ENCODE measurements at regions not wholly inside any gene's neighbourhood (a gene's known extent, or its start where the extent isn't known, plus 50 kb on each side); places are given as distances from the start of the nearest gene placed in this dataset.
A peak's percentile ranks its signal among the peaks of the same experiment; 100 is the strongest.

DNA sequence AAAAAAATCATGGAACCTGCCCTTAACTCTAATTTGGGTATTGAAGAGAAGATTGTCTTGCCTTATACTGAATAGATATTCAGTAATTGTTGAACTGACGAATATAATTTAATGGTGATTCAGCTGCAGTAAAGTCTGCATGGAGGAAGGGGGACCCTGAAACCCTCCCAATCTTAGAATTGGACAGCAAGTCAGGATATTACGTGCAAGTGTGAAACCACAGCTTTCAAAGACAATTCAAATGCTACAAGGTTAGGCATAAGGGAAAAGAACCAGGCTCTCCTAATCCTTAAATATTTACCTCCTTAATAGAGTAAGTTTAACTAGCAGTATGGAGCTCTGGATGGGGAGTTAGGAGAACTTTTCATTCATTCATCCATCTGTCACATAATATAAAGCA lies 226.9 kb upstream of the TNP1 start:
- no peak for DNase-seq (ENCODE audit: low spot score)

DNA sequence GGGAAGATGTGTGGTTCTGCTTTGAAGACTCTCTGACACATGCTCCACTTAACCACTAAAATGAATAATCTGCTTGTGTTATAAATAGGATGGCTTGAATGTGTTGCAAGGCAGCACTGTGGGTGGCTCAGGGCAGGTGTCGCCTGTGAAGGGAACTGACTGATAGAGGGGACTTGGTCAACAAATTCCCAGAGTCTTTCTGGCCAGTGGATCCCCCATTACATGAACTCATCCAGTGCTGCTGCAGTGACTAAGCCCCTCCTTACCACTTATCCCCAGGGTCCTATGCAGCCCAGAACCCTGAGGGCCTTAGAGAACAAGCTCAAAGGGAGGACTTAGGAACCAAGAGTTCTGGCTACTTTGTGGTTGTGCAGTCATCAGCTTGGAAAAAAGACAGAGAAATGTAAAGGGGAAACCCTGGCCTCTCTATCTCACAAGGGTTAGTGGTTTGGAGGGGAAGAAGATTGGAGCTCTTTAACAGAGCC lies 226.2 kb upstream of the TNP1 start:
- DNase-seq (ENCODE audit: low spot score): peak; percentile 39

GRCh38 chr2:217085543-217085942 lies 225.7 kb upstream of the TNP1 start:
- peak; percentile 43 for DNase-seq (ENCODE audit: low spot score)

DNA sequence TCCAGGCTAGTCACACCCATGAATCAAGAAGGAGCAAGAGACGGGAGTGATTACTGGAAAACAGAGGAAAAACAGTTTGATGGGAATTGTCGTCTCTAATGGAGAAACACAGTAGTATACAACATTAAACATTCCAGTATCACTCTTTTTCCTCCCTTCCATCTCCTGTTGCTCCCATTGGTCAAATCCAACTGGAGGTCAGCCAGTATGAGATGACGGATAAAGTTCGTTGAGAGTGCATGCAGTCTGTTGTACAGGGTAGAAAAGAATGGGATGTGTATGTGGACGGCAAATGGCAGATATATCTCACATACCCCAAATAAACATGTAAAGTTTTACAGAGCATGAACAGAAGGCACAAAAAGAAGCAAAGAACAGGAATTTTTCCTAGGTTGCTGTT lies 221.9 kb upstream of the TNP1 start:
- no peak for DNase-seq (ENCODE audit: low spot score)

- no peak for DNase-seq (ENCODE audit: low spot score)
Observed at GRCh38 chr2:217079165-217079564, 219.3 kb upstream of the TNP1 start.

DNA sequence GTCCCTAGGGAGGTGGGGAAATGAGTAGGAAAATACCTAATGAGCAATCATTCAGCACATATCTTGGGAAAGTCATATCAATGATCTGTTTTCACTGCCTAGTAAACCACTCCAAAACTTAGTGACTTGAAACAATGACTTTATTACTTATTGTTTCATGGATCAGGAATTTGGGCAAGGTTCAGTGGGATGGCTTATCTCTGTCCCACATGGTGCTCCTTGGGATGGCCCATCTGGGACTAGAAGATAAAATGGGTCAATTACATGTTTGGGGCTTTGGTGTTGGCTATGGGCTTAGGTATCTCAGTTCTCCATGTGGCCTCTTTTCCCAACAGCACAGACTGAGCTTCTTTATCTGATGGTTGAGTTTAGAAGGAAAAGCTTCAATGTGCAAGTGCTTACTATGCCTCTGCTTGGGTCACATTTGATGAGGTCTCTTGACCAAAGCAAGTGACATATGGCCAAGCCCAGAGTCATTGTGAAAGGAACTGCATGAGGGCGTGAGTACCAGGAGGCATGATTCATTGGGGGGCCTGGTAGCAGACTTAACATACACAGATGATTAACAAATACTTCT lies 218.1 kb upstream of the TNP1 start:
- DNase-seq (ENCODE audit: low spot score): no peak

DNA sequence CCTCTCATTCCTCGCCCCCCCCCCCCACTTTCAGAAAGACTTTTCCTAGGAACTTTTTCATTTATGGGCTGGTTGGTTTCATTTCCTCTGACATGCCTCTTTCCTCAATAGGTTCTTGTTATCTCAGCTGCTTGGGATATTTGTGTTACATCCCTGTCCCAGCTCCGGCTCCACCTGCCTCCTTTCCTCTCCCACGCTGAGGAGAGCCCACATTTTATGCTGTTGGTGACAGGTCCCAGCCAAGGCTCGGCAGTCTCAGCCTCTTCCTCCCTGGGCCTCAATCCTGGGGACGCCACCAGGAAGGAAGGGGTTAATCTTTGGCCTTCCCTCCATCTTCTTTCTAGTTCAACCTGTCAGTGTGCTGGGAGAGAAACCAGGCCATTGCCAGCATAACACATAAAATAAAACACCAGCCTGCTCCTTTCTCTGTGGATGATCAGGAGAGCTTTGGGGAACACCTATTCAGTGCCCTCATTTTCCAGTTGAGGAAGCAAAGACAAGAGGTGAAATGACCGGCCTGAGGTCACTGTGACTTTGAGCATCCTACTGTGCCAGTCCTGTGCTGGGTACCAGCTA lies 216.9 kb upstream of the TNP1 start:
- no peak for DNase-seq (ENCODE audit: low spot score)

DNA sequence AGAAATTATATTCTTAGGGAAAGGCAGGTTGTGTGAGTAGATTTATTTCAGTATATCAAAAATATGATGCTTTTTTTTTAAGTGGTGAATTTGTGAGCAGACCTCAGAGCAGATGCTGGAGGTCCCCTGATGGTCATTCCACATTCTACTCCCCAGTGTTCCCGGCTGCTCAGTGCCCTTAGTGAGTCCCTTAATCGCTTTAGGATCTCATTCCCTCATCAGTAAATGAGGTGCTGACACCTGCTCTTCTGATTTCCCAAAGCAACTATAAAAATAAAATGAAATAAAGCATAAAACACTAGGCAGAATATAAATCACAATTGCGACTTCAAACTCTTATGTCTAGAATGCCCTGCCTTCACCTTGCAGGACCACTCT lies 216.2 kb upstream of the TNP1 start:
- no peak for DNase-seq (ENCODE audit: low spot score)

DNA sequence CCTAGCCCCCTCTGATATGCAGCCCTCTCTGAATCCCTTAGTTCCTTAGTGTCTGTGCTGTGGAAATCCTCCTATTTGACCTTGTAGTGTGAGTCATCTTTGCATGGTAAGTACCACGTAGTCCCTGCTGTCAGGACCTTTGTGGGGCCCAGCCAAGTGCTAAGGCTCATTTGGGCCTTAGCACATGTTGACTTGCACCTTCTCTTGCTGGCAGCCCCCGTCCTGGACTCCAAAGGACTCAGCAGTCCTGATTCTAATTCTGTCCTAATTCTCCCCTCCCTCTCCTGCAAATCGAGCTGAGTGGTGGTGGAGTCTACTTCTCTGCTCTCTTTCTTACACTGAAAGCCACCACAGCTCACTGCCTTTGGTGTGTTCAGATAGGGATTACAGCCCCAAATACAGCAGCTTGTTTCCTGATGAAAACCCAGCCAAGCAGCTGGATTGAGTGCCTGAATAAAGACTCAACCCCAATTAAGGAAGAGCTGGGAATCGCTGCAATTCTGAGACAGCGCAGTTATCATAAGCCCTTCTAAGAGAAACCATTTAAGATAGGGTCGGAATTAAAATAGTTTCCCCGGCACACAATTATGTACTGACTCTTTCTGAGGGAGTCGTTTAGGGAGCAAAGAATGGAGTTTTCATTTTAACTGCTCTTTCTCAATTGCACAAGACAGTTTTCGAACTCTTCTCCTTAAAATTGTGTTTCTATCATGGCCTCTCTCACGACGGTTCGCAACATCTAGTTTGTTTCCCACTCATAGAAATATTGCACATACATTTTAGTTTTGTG lies 215.6 kb upstream of the TNP1 start:
- DNase-seq (ENCODE audit: low spot score): no peak

DNA sequence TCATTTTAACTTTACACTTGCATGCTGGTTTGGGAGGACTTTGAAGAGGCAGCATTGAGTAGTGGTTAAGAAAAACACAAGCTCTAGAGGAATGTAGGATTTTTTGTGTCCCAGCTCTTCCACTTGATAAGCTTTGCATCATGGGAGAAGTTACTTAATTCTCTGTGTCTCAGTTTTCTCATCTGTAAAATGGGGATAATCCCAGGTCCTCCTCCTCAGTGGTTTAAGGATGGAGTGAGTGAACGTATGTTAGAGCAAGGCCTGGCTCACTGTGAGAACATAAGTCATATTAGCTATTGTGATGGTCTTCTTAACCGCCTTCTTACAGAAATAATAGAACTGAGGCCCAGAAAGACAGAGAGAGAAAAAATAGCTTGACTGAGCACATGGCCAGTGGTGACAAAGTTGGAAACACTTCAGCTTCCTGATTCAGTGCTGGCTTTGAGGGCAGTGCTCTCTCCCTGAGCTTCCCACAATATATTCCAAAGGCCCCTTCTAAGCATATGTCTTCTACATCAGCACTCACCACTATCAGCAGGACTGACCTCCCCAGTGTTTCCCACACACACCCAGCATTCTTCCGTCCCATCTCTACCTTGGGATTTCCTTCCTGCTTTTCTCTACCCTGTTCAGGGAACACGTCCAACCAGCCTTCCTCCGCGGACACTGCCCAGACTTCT lies 214.9 kb upstream of the TNP1 start:
- DNase-seq (ENCODE audit: low spot score): no peak

GRCh38 chr2:217071416-217071815 lies 211.6 kb upstream of the TNP1 start:
- DNase-seq (ENCODE audit: low spot score): no peak

GRCh38 chr2:217070611-217071010 lies 210.7 kb upstream of the TNP1 start:
- no peak for DNase-seq (ENCODE audit: low spot score)

- no peak for DNase-seq (ENCODE audit: low spot score)
Observed at GRCh38 chr2:217070043-217070430, 210.2 kb upstream of the TNP1 start.

DNA sequence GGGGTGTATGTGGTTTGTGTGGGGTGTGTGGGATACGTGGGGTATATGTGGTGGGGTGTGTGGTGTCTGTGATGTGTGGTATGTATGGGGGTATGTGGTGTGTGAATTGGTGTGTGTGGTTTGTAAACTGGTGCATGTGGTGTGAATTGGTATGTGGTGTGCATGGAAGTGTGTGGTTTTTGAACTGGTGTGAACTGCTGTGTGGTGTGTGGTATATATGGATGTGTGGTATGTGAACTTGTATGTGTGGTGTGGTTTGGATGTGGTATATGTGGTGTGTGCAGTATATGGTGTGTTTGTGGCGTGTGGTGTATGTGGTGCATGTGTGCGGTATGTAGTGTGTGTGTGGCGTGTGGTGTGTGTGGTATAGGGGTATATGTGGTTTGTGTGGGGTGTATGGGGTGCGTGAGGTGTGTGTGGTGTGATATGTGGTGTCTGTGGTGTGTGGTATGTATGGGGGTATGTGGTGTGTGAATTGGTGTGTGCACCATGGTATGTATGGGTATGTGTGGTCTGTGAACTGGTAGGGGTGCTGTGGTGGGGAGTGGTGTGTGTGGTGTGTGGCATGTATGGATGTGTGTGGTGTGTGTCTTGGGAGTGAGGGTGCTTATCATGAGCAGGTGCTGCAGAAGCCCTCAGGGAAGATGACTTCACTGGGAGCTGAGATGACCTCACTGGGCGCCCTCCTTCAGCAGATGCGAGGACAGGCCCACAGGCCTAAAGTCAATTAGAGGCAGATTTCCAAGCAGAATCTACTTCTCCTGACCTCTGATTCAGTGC lies 209.6 kb upstream of the TNP1 start:
- no peak for DNase-seq (ENCODE audit: low spot score)

- DNase-seq (ENCODE audit: low spot score): no peak
Observed at GRCh38 chr2:217068677-217069250, 208.9 kb upstream of the TNP1 start.

GRCh38 chr2:217067787-217068186 lies 207.9 kb upstream of the TNP1 start:
- no peak for DNase-seq (ENCODE audit: low spot score)

DNA sequence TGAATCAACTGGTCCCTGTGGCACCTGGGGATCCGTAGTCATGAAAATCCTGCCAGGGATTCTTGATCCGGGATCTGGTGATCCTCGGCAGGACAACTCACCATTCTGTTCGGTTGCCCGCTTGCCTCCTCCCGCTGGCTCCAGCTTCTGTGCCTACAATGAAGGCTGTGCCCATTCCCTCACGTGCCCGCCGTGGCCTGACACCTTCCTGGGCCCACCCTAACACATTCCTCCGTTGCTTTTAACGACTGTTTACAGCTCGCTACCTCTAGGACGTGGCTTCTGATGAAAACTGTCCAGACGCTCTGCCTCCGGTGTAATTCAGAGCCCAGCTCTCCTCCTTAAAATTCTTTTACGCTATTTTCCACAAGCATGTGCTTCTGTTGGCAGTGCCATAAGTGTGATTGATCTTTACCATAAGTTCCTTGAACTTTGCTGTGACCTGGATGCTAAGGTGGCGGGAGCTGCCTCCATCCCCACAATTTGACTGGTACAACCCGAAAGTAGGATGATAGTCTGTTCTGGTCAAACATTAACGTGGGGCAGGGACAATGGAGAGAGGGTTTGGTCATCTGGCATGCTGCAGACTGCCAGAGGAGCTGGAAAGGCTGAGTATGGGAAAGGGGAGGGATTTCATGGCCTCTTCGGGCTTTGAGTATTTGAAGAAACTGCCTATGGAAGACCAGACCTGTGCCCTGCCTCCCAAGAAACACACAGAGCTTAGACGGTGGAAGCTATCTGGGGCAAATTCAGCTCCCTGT lies 206.8 kb upstream of the TNP1 start:
- DNase-seq (ENCODE audit: low spot score): no peak

DNA sequence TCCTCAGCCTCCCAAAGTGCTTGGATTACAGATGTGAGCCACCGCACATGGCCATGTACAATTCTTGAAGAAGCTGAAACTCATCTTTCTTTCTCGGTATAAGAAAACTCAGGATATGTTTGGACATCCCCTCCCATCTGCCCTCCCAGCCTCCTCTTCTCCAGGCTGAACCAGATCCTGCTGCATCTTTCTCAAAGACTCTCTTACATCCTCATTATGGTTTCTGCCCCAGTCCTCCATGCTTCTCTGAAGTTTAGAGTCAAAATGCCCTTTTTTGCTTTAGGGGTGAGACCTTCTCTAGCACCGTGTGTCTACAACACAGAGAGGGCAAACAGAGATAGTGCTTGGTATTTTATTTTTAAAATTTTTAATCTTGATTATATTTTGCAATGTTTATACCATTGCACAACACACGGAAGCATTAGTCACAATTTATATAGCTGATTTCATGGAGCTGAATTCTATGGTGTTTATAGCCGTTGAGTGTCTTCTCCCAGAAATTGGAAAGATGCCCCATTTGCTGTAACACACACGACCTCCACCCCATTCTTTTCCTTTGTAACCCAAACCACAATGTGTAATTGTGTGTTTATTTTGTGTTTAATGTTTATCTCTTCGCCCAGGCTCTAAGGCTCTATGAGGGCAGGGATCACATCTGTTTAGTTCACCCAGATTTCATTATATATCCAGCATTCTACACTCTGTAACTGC lies 206.0 kb upstream of the TNP1 start:
- peak; percentile 54 for DNase-seq (ENCODE audit: low spot score)

DNA sequence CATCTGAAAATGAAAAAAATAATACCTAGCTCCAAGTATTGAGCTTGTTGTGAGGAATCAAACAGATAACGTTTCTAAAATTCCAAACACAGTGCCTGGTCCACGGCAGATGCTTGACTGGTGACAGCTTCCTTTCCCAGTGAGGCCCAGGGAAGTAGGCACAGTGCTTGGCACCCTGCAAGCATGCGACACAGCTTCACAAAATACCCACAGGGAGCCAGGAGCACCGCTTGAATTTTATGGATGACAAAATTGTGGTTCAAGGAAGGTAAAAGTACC lies 205.1 kb upstream of the TNP1 start:
- DNase-seq (ENCODE audit: low spot score): no peak

DNA sequence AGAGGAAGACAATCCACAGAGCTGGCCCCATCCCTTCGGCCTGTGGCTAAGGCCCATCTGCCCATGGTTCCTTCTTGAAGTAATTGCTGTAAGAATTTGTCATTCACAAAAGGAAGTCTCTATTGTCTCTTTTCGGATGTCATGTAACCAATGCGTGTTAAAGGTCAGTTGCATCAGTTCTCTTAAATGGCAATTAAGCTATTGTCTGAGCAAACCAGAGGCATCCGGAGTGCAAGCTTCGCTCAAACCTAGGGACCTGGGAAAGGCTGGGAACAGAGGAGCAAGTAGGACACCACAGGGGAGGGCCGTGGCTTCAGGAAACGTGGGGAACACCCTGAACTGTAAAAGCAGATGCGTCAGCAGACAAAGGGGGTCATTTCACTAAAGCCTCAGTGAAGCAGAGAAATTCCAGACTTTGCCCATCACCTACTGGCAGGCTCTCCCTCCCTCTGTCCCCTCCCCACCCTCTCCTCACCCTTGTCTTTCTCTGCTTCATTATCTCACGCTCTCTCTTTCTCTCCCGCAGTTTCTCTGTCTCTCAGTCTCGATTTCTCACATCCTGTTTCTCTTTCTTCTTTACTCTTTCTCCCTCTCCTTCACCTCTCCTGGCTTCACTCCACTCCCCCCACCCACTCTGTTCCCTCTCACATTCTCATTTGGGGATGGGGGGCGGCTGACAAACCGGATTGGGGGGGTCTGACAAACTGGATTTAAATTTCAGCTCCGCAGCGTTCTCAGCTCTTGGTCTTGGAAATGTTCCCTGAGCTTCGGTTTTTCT lies 204.6 kb upstream of the TNP1 start:
- DNase-seq (ENCODE audit: low spot score): no peak

All from AG08396 (cell line).